Left kidney (tissue), 1 donor: ENCODE measurements at regions not wholly inside any gene's neighbourhood (a gene's known extent, or its start where the extent isn't known, plus 50 kb on each side); places are given as distances from the start of the nearest gene placed in this dataset.
"Not testable (repeated sequence)": the region's sequence is repeated elsewhere in the genome, so short reads cannot be mapped to it uniquely, and the experiment has no call there.

ENCODE experiments used
- DNase-seq: peaks from one replicate; pipeline ENCODE4 v3.0.0-alpha.2; 2013

- no peak for DNase-seq
Observed at GRCh38 chr6:169978615-169979161, 227.3 kb downstream of the ERMARD start.

DNA sequence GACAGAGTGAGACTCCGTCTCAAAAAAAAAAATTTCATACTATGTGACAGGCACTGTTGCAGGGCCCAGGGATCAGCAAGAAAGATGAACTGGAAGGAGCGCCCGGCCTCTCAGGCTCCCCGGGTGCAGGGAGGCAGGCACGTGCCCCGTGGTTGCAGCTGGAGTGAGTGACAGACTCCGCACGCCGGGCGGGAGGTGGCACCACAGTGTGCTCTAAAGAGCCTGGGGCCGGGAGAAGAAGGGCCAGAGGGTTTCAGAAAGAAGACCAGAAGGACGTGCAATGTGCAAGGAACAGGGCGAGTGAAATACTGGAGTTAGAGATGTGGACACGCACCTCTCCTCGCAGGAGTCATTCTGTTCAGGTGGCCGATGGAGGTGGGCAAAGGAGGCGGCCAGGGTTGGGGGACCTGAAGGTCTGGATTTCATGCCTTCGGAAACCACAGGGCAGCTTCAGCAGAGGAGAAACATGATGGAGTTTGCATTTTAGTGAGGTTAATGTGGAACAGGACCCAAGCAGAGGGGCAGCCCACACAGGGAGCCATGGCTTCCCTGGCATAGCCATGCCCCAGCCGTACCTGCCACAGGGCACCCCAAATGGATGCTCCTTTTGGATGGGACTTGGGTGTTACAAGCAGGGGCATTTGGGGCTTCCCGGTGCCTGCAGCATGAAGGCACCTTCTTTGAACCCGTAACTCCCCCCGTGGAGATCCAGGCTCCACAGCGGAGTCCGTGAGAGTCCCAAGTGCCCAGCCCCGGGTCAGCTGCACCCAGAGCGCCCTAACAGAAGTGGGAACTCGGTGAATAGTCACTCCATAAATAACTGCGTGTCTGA, 226.2 kb downstream of the ERMARD start:
- DNase-seq: no peak

DNA sequence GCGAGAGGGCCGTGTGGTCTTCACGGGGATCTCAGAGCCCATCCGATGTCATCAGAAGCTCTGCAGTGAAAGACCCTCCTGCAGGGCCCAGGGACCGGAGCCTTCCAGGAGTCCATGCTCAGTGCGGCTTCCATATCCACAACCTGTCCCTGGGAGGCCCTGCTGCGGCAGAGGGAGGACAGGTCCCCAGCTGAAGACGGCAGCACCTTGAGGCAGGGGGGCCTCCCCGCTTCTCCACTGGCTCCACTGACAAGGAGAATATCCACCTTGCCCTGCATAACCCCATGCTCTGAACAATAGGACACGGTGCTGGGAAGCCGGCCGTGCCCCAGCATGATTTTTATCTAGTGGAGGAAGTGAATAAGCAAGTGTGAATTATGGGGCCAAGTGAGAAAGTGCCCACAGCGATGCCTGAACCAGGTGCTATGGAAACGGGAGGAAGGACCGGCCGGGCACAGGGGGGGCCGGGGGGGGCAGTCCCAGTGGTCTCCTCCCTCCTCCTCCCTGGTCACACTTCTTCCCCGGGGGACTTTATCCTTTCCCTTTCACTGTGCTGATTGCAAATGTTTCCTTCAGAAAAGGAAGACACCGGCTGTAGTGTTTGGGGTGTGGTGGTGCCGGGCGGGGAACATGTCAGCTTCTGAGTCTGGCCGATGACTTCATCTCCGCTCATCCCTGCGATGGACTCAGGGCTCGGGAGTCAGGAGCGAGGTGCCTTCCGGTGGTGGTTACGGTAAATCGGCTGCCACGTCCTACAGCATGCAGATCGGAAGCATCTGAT, 225.1 kb downstream of the ERMARD start:
- no peak for DNase-seq

DNA sequence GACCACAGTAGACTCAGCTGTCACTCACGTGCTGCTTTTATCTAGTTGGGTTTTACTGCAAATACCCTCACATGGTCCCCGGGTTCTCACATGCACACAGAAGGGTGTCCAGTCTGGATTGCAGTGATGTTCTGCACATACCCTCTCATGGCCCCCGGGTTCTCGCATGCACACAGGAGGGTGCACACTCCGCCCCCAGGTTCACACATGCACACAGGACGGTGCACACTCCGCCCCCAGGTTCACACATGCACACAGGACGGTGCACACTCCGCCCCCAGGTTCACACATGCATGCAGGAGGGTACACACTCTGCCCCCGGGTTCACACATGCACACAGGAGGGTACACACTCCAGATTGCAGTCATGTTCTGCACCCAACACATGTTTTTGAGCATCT, 224.3 kb downstream of the ERMARD start:
- DNase-seq: no peak

DNA sequence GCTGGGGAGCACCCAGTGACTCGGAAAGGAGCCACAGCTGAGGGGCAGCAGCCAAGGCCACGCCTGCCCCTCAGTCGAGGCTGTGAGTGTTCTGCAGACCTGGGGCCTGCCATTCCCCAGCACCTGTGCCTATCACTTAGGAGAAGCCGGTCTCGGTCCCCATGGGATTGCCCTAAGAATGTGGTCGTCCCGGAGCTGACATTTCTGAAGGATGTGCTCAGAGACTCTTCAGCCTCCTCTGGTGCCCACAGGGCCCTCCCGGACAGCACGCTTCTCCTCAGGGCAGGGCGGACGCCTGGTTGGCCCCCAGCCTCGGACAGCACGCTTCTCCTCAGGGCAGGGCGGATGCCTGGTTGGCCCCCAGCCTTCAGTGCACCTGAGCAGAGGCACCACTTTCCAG, 223.9 kb downstream of the ERMARD start:
- DNase-seq: no peak

GRCh38 chr6:169974663-169975062, 223.2 kb downstream of the ERMARD start:
- DNase-seq: no peak

DNA sequence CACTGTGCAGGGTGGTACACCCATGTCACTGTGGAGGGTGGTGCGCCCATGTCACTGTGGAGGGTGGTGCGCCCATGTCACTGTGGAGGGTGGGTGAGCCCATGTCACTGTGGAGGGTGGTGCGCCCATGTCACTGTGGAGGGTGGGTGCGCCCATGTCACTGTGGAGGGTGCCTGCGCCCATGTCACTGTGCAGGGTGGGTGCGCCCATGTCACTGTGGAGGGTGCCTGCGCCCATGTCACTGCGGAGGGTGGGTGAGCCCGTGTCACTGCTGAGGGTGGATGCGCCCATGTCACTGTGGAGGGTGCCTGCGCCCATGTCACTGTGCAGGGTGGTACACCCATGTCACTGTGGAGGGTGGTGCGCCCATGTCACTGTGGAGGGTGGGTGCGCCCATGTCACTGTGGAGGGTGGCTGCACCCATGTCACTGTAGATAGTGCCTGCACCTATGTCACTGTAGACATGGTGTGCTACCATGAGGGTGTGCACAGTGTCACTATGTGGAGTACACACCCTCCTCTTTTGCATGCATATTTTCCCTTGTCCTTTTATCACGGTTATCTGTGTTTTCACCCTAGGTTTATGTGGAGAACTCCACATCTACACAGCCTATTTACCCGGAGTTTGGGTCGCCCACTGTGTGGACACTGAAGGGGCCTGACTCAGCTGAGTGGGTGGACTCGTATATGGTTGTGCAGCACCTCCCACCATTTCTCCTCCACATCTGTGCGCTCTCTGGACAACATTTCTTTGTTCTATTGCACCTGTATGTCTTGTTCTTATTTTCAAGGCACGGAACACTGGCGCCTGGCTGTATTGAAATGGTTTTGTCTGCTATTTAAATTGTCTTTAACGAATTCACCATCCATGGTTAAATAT, 222.4 kb downstream of the ERMARD start:
- not testable (repeated sequence) for DNase-seq

GRCh38 chr6:169972736-169973135, 221.3 kb downstream of the ERMARD start:
- no peak for DNase-seq

- DNase-seq: no peak
Observed at GRCh38 chr6:169972101-169972651, 220.8 kb downstream of the ERMARD start.

- DNase-seq: no peak
Observed at GRCh38 chr6:169971081-169971861, 219.8 kb downstream of the ERMARD start.

- no peak for DNase-seq
Observed at GRCh38 chr6:169970306-169970988, 219.0 kb downstream of the ERMARD start.

DNA sequence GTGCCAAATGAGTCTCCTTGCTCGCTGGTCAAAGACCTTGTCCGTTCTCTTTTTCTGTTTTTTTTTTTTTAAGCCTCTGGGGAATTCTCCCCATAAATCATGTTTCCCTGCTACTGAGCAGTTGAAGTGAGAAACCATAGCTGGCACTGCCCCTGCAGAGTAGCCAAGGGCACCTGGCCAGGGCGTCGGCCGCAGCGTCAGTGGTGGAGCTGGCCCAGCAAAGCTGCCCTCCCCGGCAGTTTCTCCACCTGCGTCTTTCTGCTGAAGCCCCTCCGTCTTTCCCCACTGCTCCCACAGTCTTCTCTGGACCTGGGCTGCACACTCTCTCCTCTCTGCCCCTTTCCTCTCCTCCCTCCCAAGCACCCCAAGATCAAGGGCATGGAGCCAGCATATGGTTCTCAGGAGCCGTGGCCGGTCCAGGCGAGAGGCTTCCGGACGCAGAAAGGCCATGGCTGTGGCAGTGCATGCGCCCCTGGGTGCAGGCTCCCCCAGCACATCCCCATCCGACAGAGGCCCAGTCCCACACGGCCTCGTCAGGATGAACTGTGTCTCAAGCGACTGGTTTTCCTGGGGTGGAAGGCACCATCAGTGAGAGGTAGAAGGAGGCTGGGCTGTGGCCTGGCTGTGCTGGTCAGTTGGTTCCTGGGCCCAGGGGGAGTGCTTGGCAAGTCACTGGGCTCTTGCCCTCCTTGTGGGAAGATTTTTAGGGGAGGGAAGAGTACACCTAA, 218.1 kb downstream of the ERMARD start:
- DNase-seq: no peak

DNA sequence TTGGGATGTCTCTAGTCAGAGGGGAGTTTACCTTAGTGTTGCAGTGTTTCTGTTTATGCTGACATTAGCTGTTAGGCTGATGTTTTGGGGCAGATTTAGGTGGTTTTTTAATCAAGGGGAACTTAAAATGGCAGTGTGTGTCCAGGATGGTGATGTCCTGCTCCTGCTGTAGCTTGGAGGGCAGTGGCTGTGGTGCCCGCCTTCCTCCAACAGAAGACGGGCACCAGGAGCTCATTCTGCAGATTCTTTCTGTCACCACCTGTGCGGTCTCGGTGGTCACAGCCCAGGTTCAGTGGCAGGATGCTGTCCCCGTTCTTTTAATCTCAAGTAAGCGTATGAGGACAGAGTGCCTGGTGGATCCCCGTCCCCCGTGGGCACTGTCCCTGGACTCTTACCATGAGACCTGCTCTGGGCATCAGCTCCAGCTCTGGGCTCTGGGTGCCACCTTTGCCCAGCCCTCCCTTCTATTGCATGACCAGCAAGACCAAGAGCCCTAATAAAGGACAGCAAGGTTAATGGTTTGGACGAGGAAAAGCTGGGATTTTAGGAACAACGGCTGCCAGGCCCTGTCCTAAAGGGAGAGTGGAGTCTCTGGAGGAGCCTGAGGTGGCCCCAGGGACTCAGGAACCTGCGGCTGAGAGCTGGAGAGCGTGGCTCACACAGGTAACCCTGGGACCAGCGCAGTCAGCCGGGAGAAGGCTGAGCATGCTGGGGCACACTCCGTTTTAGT, 217.3 kb downstream of the ERMARD start:
- no peak for DNase-seq

DNA sequence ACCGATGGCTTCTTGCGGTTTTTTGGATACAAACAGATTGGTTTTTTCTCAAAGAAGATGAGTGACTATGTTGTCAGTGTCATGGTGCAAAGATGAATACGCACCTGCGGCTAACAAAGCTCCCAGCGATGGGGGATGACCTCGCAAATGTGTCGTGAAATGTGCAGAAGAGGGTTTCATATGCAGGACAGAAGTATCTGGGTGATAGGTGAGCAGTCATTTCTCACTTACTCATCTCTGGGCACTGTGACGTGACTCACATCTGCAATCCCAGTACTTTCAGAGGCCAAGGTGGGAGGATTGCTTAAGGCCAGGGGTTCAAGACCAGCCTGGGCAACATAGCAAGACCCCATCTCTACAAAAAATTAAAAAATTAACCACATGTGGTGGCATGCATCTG, 216.3 kb downstream of the ERMARD start:
- DNase-seq: no peak

DNA sequence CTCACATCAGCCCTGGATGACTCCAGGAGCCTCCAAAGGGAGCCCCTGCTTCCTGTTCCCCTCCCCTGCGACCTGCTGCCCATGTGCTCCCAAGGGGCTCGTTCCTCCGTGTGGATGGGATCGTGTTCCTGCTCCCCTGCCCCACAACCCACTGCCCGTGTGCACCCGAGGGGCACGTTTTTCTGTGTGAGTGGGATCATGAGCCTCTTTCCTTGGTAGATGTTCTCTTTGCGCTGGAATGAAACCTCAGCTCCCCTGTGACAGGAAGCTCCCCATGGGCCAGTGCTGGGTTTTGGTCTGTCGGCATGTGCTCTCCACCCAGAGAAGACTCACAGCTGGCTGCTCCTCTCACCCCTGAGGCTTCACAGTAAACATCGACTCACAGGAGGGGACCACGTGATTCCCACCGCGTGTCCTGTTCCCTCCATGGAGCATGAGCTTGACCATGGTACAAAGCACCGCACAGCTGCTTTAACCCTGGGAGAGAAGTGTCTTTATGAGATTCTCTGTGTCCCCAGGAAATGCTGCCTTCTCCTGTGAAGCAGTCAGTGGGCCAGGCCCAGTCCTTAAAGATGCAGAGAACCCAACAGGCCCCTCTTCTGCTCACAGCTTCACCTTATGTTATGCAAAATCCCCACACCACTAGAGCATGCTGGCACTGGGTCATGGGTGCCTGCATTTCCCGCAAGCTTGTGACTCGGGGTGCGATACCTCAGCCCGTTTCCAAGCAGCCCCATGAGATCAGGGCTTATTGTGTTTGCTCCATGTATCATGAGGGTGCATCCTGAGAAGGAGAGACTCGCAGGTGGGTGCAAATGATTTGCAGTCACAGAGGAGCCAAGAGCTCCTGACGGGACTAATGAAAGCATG, 215.1 kb downstream of the ERMARD start:
- DNase-seq: no peak

DNA sequence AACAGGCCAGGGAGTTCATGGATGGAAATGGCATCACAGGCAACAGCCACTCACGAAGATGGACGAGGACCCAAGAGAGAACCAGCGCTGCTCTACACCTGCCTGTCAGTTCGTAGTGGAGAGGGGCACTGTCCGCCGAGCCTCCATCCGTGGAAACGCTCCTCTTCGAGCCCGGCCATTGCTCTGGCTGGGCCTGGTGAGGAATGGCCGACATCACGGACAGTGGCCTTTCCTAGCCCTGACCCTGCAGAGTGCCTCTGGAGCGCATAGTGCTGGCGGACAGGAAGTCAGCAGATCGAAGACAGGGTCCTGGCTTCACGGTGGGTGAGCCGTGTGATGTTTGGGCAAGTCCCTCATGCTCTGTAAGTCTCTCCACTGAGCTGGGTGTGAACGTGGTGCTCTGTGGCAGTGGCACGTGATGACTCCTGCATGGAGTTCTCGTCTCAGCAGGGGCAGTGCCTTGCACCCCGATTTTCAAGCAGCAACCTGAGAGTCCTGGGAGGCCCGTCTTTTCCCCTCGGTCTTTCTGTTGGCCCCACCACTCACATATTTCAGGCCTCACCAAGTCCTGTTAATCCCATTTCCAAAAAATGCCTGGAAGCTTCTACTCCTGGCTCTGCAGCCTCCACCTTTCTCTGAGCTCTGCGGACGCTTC, 214.4 kb downstream of the ERMARD start:
- DNase-seq: no peak

- no peak for DNase-seq
Observed at GRCh38 chr6:169965239-169965638, 213.8 kb downstream of the ERMARD start.
